Osteoblast (primary cell): ENCODE measurements at regions not wholly inside any gene's neighbourhood (a gene's known extent, or its start where the extent isn't known, plus 50 kb on each side); places are given as distances from the start of the nearest gene placed in this dataset.

Experiments used
- DNase-seq: peaks from one replicate; pipeline ENCODE4 v3.0.0; 2011; ENCODE audit warnings: low spot score, mixed read lengths; ENCODE audit not compliant: insufficient read length; ENCODE audit errors: missing footprints
- H2AFZ ChIP-seq: 2 replicates; pipeline ENCODE4 v1.6.0; 2011; ENCODE audit warnings: mild to moderate bottlenecking, low read length
- H3K27ac ChIP-seq: 2 replicates; pipeline ENCODE4 v1.5.1; 2011; ENCODE audit warnings: mild to moderate bottlenecking, low read depth, low read length, moderate library complexity
- H3K27me3 ChIP-seq: 2 replicates; pipeline ENCODE4 v1.6.0; 2012; ENCODE audit warnings: mild to moderate bottlenecking, control low read depth, inconsistent platforms, low read length, moderate library complexity; ENCODE audit not compliant: insufficient read depth
- H3K36me3 ChIP-seq: 2 replicates; pipeline ENCODE4 v1.5.1; 2011; ENCODE audit warnings: mild to moderate bottlenecking, low read length, control low read depth, moderate library complexity; ENCODE audit not compliant: insufficient read depth
- H3K4me1 ChIP-seq: 2 replicates; pipeline ENCODE4 v1.5.1; 2011; ENCODE audit warnings: mild to moderate bottlenecking, low read length, control low read depth, moderate library complexity; ENCODE audit not compliant: insufficient read depth
- H3K4me2 ChIP-seq: 2 replicates; pipeline ENCODE4 v1.6.0; 2011; ENCODE audit warnings: mild to moderate bottlenecking, low read length; ENCODE audit not compliant: insufficient read depth
- H3K4me3 ChIP-seq: fragments of 200-600 bp; sonication (generic); 3 replicates; pipeline ENCODE4 v1.5.1; 2012; ENCODE audit warnings: mild to moderate bottlenecking, low read length, inconsistent platforms; ENCODE audit not compliant: insufficient read depth
- H3K79me2 ChIP-seq: 2 replicates; pipeline ENCODE4 v1.6.0; 2012; ENCODE audit warnings: mild to moderate bottlenecking, low read length, control low read depth, inconsistent platforms; ENCODE audit not compliant: insufficient read depth
- H3K9me3 ChIP-seq: 2 replicates; pipeline ENCODE4 v1.5.1; 2011; ENCODE audit warnings: low read depth, low read length, control low read depth
- H4K20me1 ChIP-seq: 2 replicates; pipeline ENCODE4 v1.6.0; 2012; ENCODE audit warnings: mild to moderate bottlenecking, low read length, control low read depth; ENCODE audit not compliant: insufficient read depth
- TF ChIP-seq, protein P1 (sequence below): IDR thresholded peaks from 2 replicates; pipeline ENCODE4 v1.5.1; 2011; ENCODE audit warnings: mild to moderate bottlenecking, low read depth, low read length, moderate library complexity; ENCODE audit errors: extremely low read depth

DNA sequence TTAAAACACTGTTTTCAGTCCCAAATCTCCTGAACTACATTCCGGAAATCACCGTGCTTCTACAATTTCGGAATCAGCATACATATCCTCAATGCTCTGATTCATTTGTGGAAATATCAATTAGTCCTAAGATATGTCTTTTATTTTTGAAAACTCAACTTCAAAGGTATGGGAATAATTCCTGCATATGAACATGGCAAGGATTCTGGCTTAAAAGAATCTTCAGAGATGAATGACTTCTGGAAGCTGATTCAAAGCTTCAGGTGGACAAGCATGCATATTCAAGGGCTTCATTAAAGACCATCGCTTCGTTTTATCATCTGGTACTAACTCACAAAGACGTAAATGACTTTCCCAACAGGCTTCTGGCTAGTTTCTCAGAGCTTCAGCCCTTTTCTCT lies 246.0 kb upstream of the LRRN1 start:
- DNase-seq, result no peak
- Histone ChIP-seq H2AFZ (no peak overlapping the region), H3K27ac (no peak overlapping the region), H3K4me1 (no peaks in the 10 kb centered on the region), H3K79me2 (no peaks in the 10 kb centered on the region), H4K20me1 (no peaks in the 10 kb centered on the region), H3K27me3 (no peaks in the 10 kb centered on the region), H3K4me2 (no peak overlapping the region), H3K4me3 (no peak overlapping the region), H3K9me3 (no peaks in the 10 kb centered on the region), H3K36me3 (no peaks in the 10 kb centered on the region)
- TF ChIP-seq, protein P1, sequence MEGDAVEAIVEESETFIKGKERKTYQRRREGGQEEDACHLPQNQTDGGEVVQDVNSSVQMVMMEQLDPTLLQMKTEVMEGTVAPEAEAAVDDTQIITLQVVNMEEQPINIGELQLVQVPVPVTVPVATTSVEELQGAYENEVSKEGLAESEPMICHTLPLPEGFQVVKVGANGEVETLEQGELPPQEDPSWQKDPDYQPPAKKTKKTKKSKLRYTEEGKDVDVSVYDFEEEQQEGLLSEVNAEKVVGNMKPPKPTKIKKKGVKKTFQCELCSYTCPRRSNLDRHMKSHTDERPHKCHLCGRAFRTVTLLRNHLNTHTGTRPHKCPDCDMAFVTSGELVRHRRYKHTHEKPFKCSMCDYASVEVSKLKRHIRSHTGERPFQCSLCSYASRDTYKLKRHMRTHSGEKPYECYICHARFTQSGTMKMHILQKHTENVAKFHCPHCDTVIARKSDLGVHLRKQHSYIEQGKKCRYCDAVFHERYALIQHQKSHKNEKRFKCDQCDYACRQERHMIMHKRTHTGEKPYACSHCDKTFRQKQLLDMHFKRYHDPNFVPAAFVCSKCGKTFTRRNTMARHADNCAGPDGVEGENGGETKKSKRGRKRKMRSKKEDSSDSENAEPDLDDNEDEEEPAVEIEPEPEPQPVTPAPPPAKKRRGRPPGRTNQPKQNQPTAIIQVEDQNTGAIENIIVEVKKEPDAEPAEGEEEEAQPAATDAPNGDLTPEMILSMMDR, result no peak

DNA sequence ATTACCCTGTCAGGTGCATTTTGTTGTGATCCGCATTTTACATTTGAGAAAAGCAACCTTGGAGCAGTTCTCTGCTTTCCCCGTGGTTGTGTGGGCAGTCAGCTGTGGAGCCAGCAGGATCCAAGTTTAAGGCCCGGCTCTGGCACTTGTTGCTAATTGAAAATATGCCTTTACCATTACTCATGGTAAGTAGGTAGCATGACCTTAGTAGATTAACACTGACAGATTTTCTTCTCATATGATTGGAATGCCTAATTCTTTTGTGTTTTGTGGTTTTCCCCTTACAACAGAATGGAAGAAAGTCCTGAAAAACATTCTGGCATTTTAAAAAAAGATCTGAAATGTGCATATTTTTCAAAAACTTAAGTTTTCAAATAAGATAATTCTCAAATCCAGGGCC lies 246.5 kb upstream of the LRRN1 start:
- Histone ChIP-seq H3K27ac (no peak overlapping the region), H3K36me3 (no peaks in the 10 kb centered on the region), H3K27me3 (no peaks in the 10 kb centered on the region), H2AFZ (no peak overlapping the region), H3K9me3 (no peaks in the 10 kb centered on the region), H3K4me3 (no peak overlapping the region), H3K4me1 (no peaks in the 10 kb centered on the region), H3K79me2 (no peaks in the 10 kb centered on the region), H3K4me2 (no peak overlapping the region), H4K20me1 (no peaks in the 10 kb centered on the region)
- DNase-seq, result no peak
- TF ChIP-seq, protein P1, result no peak

DNA sequence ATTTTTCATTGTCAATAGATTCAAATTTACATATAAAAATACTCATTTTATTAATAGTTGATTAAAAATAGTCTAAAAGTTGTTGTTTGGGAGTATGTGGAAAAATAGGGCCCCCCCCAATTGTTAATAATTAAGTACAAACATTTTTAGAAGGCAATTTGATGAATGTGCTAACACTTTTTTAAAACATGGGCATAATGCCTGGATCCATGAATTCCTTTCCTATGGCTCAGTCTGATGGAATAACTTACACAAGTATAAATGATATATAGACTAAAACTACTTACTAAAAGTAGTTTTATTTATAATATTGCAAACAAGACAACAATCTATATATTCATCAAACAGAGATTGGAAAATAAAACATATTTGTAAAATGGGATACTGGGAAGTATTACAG lies 247.2 kb upstream of the LRRN1 start:
- no peaks in the 10 kb centered on the region for H3K4me1 ChIP-seq
- TF ChIP-seq, protein P1, result no peak
- no peak overlapping the region for H3K27ac ChIP-seq
- no peak overlapping the region for H2AFZ ChIP-seq
- H3K4me3 ChIP-seq, result no peak overlapping the region
- H4K20me1 ChIP-seq, result no peaks in the 10 kb centered on the region
- H3K27me3 ChIP-seq, result no peaks in the 10 kb centered on the region
- H3K79me2 ChIP-seq, result no peaks in the 10 kb centered on the region
- H3K9me3 ChIP-seq, result no peaks in the 10 kb centered on the region
- no peak for DNase-seq
- H3K36me3 ChIP-seq, result no peaks in the 10 kb centered on the region
- H3K4me2 ChIP-seq, result no peak overlapping the region

DNA sequence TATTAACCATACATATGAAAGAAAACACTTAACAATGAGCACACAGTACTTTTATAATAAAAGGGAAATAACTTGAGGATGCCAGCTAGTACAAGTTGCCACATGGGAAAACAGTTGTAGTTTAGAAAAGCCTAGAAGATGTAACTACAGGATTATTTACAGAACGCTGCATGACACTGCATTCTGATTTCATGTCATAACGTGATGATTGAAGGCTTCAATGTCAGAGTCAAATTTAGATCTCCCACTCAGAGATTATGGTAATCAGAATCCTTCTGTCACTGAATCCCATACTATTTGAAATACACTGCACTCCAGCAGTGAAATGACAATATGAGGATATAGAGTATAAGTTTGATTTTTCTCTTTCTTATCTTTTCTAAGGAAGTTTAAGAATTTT lies 253.9 kb upstream of the LRRN1 start:
- H3K27ac ChIP-seq, result no peak overlapping the region
- DNase-seq, result no peak
- no peak overlapping the region for H2AFZ ChIP-seq
- no peaks in the 10 kb centered on the region for H3K79me2 ChIP-seq
- TF ChIP-seq, protein P1, result no peak
- no peaks in the 10 kb centered on the region for H3K4me1 ChIP-seq
- H3K4me3 ChIP-seq, result no peak overlapping the region
- H3K36me3 ChIP-seq, result no peaks in the 10 kb centered on the region
- no peaks in the 10 kb centered on the region for H3K9me3 ChIP-seq
- no peaks in the 10 kb centered on the region for H3K27me3 ChIP-seq
- H4K20me1 ChIP-seq, result no peaks in the 10 kb centered on the region
- no peak overlapping the region for H3K4me2 ChIP-seq
